OCI-LY1 (cell line): ENCODE measurements at regions not wholly inside any gene's neighbourhood (a gene's known extent, or its start where the extent isn't known, plus 50 kb on each side); places are given as distances from the start of the nearest gene placed in this dataset.

Source experiments
- EZH2 ChIP-seq: fragments of 200-600 bp; sonication (generic), shearing (Covaris generic); IDR thresholded peaks from 2 replicates; pipeline ENCODE4 v1.8.0; 2017; ENCODE audit warnings: borderline replicate concordance, mixed run types, mild to moderate bottlenecking, antibody characterized with exemption, low read length, moderate library complexity, mixed read lengths
- TF ChIP-seq, protein P1 (sequence below): fragments of 200-600 bp; sonication (generic), shearing (Covaris generic); IDR thresholded peaks from 2 replicates; pipeline ENCODE4 v1.5.1; 2017; ENCODE audit warnings: mild to moderate bottlenecking, antibody characterized with exemption, low read length, moderate library complexity, mixed read lengths

DNA sequence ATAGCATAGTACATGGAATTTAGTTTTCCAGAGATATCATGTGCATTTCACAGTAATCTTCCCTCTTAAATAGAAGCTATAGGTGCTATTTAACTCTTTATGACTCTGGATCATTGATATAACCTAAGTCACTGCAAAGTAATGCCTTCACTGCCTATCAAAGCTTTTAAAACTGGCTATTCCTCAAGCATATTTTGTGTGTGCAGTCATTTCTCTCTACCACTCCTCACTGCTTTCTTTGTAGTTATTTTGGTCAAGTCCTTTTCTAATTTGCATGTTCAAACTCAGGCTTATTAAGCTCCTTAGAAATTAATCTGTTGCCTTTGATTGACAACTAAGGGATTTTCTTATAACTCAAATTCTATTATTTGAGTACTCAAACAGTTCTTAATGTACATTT lies 79.4 kb upstream of the PLEKHG7 start:
- TF ChIP-seq, protein P1, sequence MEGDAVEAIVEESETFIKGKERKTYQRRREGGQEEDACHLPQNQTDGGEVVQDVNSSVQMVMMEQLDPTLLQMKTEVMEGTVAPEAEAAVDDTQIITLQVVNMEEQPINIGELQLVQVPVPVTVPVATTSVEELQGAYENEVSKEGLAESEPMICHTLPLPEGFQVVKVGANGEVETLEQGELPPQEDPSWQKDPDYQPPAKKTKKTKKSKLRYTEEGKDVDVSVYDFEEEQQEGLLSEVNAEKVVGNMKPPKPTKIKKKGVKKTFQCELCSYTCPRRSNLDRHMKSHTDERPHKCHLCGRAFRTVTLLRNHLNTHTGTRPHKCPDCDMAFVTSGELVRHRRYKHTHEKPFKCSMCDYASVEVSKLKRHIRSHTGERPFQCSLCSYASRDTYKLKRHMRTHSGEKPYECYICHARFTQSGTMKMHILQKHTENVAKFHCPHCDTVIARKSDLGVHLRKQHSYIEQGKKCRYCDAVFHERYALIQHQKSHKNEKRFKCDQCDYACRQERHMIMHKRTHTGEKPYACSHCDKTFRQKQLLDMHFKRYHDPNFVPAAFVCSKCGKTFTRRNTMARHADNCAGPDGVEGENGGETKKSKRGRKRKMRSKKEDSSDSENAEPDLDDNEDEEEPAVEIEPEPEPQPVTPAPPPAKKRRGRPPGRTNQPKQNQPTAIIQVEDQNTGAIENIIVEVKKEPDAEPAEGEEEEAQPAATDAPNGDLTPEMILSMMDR, result no peak
- TF ChIP-seq EZH2, result no peak
